HG03045 (cell line): ENCODE measurements at regions not wholly inside any gene's neighbourhood (a gene's known extent, or its start where the extent isn't known, plus 50 kb on each side); places are given as distances from the start of the nearest gene placed in this dataset.
"Not testable (repeated sequence)": the region's sequence is repeated elsewhere in the genome, so short reads cannot be mapped to it uniquely, and the experiment has no call there.

Experiments used
- ATAC-seq: cut with Tn5 transposase; IDR thresholded peaks from one replicate; pipeline ENCODE4 v1.9.1; 2021; ENCODE audit warnings: mild to moderate bottlenecking, moderate library complexity; ENCODE audit not compliant: unreplicated experiment

DNA sequence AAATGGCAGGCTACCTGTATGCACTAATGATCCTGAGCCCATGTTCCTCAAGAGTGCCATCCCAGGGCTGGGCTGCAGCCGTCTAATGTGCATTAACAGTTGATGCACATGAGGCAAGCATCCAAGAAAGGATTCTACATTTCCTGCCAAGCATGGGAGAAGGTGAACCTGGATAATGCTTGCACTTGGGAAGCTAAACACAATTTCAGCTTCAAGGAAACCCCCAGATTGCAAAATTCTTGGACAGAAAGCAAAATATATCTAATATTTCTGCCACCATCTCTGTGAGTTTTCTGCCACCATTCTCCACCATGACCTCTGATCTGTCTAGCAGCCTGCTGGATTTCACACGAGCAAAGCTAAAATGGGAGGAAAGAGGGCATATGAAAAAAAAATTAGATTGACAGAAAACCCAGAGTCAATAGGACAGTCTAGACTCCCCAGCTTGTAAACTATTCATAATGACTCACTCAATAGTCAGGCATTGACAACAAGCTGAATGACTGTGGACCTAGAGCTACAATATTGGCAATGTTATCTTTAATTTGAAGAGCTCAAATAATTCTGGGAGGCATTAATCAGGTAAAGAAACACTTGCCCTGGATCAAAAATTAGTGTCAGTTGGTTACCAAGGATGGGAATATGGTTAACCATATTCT lies 91.9 kb upstream of the BCL2L14 start:
- no peak for ATAC-seq

- no peak for ATAC-seq
Measured at GRCh38 chr12:11980115-11980514, 90.6 kb upstream of the BCL2L14 start.

DNA sequence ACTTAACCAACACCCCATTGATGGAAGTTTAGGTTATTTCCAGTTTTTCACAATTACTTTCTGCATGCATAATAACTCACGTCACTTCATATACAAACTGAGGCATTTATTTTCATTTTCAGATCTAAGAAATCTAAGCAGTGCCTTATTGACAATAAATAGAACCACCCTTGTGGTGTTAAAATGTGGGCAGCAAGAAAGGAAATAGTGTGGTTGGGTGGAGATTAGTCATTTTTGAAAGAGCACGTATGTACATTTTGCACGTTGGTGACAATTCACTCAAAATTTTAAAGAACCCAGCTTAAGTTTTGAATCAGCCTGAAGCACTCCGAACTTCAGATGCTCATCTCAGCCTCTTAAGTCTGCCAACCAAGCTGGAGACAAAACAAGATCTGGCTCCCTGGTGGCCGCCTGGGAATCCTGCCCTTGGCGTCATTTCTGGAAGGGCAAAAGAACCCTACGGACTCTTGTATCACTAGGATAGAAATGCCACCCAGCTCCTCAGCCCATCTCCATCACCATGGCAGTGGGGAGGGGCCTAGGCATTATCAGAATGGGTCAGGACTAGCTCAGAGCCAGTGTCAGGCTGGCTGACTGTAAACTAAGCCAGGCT lies 89.5 kb upstream of the BCL2L14 start:
- peak; percentile 76 for ATAC-seq

- ATAC-seq: no peak
Measured at GRCh38 chr12:11984417-11984816, 86.3 kb upstream of the BCL2L14 start.

GRCh38 chr12:11986165-11986564 lies 84.6 kb upstream of the BCL2L14 start:
- ATAC-seq: no peak

GRCh38 chr12:11987901-11988300 lies 82.8 kb upstream of the BCL2L14 start:
- no peak for ATAC-seq

- ATAC-seq: no peak
Measured at GRCh38 chr12:11991604-11992003, 79.1 kb upstream of the BCL2L14 start.

GRCh38 chr12:11992515-11992914 lies 78.2 kb upstream of the BCL2L14 start:
- ATAC-seq: no peak

DNA sequence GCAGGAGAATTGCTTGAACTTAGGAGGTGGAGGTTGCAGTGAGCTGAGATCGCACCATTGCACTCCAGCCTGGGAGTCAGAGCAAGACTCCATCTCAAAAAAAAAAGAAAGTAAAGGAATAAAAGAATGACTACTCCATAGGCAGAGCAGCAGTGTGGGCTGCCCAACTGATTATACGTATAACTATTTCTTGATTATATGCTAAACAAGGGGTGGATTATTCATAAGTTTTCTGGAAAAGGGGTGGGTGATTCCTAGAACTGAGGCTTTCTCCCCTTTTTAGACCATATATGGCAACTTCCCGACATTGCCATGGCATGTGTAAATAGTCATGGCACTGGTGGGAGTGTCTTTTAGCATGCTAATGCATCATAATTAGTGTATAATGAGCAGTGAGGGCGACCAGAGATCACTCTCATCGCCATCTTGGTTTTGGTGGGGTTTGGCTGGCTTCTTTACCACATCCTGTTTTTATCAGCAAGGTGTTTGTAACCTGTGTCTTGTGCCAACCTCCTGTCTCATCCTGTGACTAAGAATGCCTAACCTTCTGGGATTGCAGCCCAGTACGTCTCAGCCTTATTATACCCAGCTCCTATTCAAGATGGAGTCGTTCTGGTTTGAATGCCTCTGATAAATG lies 72.3 kb upstream of the BCL2L14 start:
- ATAC-seq: not testable (repeated sequence)

GRCh38 chr12:11998944-11999315 lies 71.8 kb upstream of the BCL2L14 start:
- ATAC-seq: no peak

GRCh38 chr12:12003609-12004008 lies 67.1 kb upstream of the BCL2L14 start:
- no peak for ATAC-seq

GRCh38 chr12:12004524-12004923 lies 66.2 kb upstream of the BCL2L14 start:
- ATAC-seq: no peak

GRCh38 chr12:12007001-12007712 lies 63.6 kb upstream of the BCL2L14 start:
- no peak for ATAC-seq

- ATAC-seq: no peak
Measured at GRCh38 chr12:12007713-12008231, 63.0 kb upstream of the BCL2L14 start.

- ATAC-seq: no peak
Measured at GRCh38 chr12:12008232-12008850, 62.4 kb upstream of the BCL2L14 start.

- ATAC-seq: peak; percentile 45
Measured at GRCh38 chr12:12008931-12009611, 61.7 kb upstream of the BCL2L14 start.

GRCh38 chr12:12009749-12010276 lies 60.9 kb upstream of the BCL2L14 start:
- peak; percentile 8 for ATAC-seq

DNA sequence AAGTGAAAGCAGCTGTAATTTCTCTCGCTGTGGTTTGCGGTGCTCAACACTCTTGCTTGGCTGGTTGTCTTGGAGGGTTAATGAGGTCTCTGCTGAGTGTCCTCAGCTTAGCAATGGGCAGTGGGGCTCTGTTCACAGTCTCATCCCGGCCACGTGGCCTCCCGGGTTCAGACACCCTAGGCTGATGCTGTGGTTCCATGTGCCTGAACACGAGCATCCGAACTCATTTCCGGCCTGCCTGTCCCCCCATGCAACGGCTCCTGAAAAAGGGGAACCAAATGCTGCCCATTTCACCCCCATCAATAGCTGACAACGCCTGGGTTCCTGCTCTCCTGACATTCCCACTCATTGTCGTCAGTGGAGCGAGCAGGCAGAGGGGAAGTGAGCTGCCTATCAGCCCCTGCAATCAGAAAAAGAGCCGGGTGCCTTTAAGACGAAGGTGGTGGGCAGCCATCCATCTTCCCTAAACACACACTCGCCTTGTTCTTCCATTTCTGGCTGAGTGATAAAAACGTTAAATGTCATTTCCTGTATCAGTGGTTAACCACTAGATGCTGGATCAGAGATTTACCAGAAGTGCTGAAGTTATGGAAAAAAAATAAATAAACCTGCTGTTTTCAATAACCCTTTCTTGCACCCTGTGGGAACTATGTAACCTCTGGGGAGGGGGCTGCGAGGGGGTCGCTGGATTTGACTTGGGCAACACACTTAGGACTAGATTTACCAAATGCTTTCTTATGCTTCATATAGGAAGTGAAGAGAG lies 60.3 kb upstream of the BCL2L14 start:
- peak; percentile 49 for ATAC-seq

- no peak for ATAC-seq
Measured at GRCh38 chr12:12011880-12012260, 58.9 kb upstream of the BCL2L14 start.
